SK-N-SH (cell line): ENCODE measurements at regions not wholly inside any gene's neighbourhood (a gene's known extent, or its start where the extent isn't known, plus 50 kb on each side); places are given as distances from the start of the nearest gene placed in this dataset.

Experiments
- CTCF ChIA-PET: fragments of 300-600, 350-600 bp; formaldehyde crosslinking; extraction: SDS; loops from one replicate; lab custom pipeline; 2021; lab: Yijun Ruan, JAX
- POLR2A ChIA-PET: fragments of 350-600 bp; sonication (Branson Sonifier 250); formaldehyde crosslinking; extraction: SDS; loops from one replicate; lab custom pipeline; 2020; ENCODE audit warnings: antibody characterized with exemption, inconsistent platforms; lab: Yijun Ruan, JAX
- DNase-seq: peaks from one replicate; pipeline ENCODE4 v3.0.0; 2012
- H2AFZ ChIP-seq: fragments of 200-600 bp; sonication (generic); 2 replicates; pipeline ENCODE4 v1.8.1; 2016; ENCODE audit warnings: antibody characterized with exemption, mild to moderate bottlenecking, low read depth
- H3F3A ChIP-seq: fragments of 200-600 bp; sonication (generic); replicated peaks from 2 replicates; pipeline ENCODE3; 2016; ENCODE audit warnings: antibody characterized with exemption, mild to moderate bottlenecking; ENCODE audit not compliant: insufficient read depth
- H3K27ac ChIP-seq, 2 experiments: fragments of 200-500 bp in 1 of 2; fragments of 200-600 bp in 1 of 2; sonication (Bioruptor generic) in 1 of 2; sonication (generic), shearing (Covaris generic) in 1 of 2; 2 replicates each; pipeline versions ENCODE4 v1.5.1 to v1.6.1; 2014 to 2016; ENCODE audit warnings: low read depth in 2 of 2, inconsistent platforms in 1 of 2, low read length in 1 of 2, mild to moderate bottlenecking in 1 of 2, mixed read lengths in 1 of 2
- H3K27me3 ChIP-seq: fragments of 200-600 bp; sonication (generic), shearing (Covaris generic); 2 replicates; pipeline ENCODE4 v1.6.1; 2016; ENCODE audit warnings: mixed run types; ENCODE audit not compliant: insufficient read depth
- H3K36me3 ChIP-seq, 2 experiments: fragments of 200-500 bp in 1 of 2; fragments of 200-600 bp in 1 of 2; sonication (Bioruptor generic) in 1 of 2; sonication (generic) in 1 of 2; replicated peaks in 1 of 2; 2 replicates each; pipeline versions ENCODE3 to v1.5.1; 2014 to 2016; ENCODE audit warnings: low read length in 1 of 2, mild to moderate bottlenecking in 1 of 2; ENCODE audit not compliant: insufficient read depth in 2 of 2, control insufficient read depth in 1 of 2
- H3K4me1 ChIP-seq, 2 experiments: fragments of 200-500 bp in 1 of 2; fragments of 200-600 bp in 1 of 2; sonication (Bioruptor generic) in 1 of 2; sonication (generic), shearing (Covaris generic) in 1 of 2; 2 replicates each; pipeline versions ENCODE4 v1.5.1 to v1.6.1; 2014 to 2016; ENCODE audit warnings: low read depth in 1 of 2, low read length in 1 of 2, mixed run types in 1 of 2; ENCODE audit not compliant: insufficient read depth in 2 of 2, control insufficient read depth in 1 of 2
- H3K4me2 ChIP-seq: fragments of 200-600 bp; sonication (generic), shearing (Covaris generic); 2 replicates; pipeline ENCODE4 v1.6.1; 2017; ENCODE audit warnings: mixed run types
- H3K4me3 ChIP-seq, 2 experiments: fragments of 200-500 bp in 1 of 2; fragments of 200-600 bp in 1 of 2; sonication (Bioruptor generic) in 1 of 2; sonication (generic), shearing (Covaris generic) in 1 of 2; 2 replicates each; pipeline versions ENCODE4 v1.5.1 to v1.8.1; 2014 to 2016; ENCODE audit warnings: low read depth in 2 of 2, inconsistent platforms in 1 of 2, low read length in 1 of 2, mild to moderate bottlenecking in 1 of 2, mixed read lengths in 1 of 2, moderate library complexity in 1 of 2
- H3K79me2 ChIP-seq: fragments of 200-600 bp; sonication (generic); 2 replicates; pipeline ENCODE4 v1.8.1; 2017; ENCODE audit warnings: mild to moderate bottlenecking; ENCODE audit not compliant: insufficient read depth
- H3K9ac ChIP-seq: fragments of 200-600 bp; sonication (generic); 2 replicates; pipeline ENCODE4 v1.6.1; 2017; ENCODE audit warnings: mixed run types
- H3K9me2 ChIP-seq: fragments of 200-600 bp; sonication (generic); 2 replicates; pipeline ENCODE4 v1.6.1; 2017; ENCODE audit warnings: mixed run types
- H3K9me3 ChIP-seq: fragments of 200-600 bp; sonication (generic); 2 replicates; pipeline ENCODE4 v1.6.1; 2017; ENCODE audit warnings: mixed run types, mild to moderate bottlenecking, moderate library complexity
- H4K20me1 ChIP-seq: fragments of 200-600 bp; sonication (generic); 2 replicates; pipeline ENCODE4 v1.6.1; 2017; ENCODE audit warnings: mild to moderate bottlenecking, mixed run types; ENCODE audit not compliant: insufficient read depth
- CHD2 ChIP-seq: fragments of 150-350 bp; IDR thresholded peaks from 2 replicates; pipeline ENCODE4 v1.6.1; 2018; ENCODE audit warnings: low read length; ENCODE audit not compliant: partially characterized antibody
- EP300 ChIP-seq, 2 experiments: IDR thresholded peaks; 2 replicates each; pipeline versions ENCODE4 v1.4.0 to v1.6.1; 2012; ENCODE audit warnings: borderline replicate concordance in 1 of 2, low read depth in 1 of 2, low read length in 1 of 2
- EZH2phosphoT487 ChIP-seq: fragments of 200-600 bp; sonication (generic); IDR thresholded peaks from 2 replicates; pipeline ENCODE4 v1.6.1; 2017; ENCODE audit warnings: low read depth, mixed run types, mild to moderate bottlenecking, antibody characterized with exemption, moderate library complexity, borderline replicate concordance
- FOXJ3 ChIP-seq: sonication (generic); formaldehyde crosslinking; IDR thresholded peaks from 2 replicates; pipeline ENCODE4 v1.5.1; 2020; ENCODE audit warnings: mild to moderate bottlenecking, missing genetic modification reagents
- FOXM1 ChIP-seq: IDR thresholded peaks from 2 replicates; pipeline ENCODE4 v1.4.0; 2012; ENCODE audit warnings: low read depth, mild to moderate bottlenecking
- GATA2 ChIP-seq: sonication (generic); formaldehyde crosslinking; IDR thresholded peaks from 2 replicates; pipeline ENCODE4 v1.5.0; 2020; ENCODE audit warnings: mild to moderate bottlenecking, missing genetic modification reagents
- MAX ChIP-seq: IDR thresholded peaks from 2 replicates; pipeline ENCODE4 v1.4.0; 2012; ENCODE audit warnings: low read depth
- MEF2A ChIP-seq: IDR thresholded peaks from 2 replicates; pipeline ENCODE4 v1.4.0; 2012; ENCODE audit warnings: low read depth, borderline replicate concordance
- NFIC ChIP-seq: IDR thresholded peaks from 2 replicates; pipeline ENCODE4 v1.4.0; 2012; ENCODE audit warnings: borderline replicate concordance
- REST ChIP-seq: IDR thresholded peaks from 2 replicates; pipeline ENCODE4 v1.6.1; 2012; ENCODE audit warnings: mild to moderate bottlenecking, low read depth, low read length, moderate library complexity
- RFX5 ChIP-seq: IDR thresholded peaks from 2 replicates; pipeline ENCODE4 v1.6.1; 2012; ENCODE audit warnings: mild to moderate bottlenecking, improper control_type of control experiment, low read length
- SIN3A ChIP-seq: IDR thresholded peaks from 2 replicates; pipeline ENCODE4 v1.6.1; 2012; ENCODE audit warnings: low read depth, mild to moderate bottlenecking, low read length, moderate library complexity, borderline replicate concordance
- TEAD4 ChIP-seq: IDR thresholded peaks from 2 replicates; pipeline ENCODE4 v1.4.0; 2012; ENCODE audit warnings: mild to moderate bottlenecking, borderline replicate concordance; ENCODE audit not compliant: insufficient read depth
- USF1 ChIP-seq: IDR thresholded peaks from 2 replicates; pipeline ENCODE4 v1.4.0; 2012; ENCODE audit warnings: low read depth, borderline replicate concordance
- USF2 ChIP-seq: fragments of 150-350 bp; IDR thresholded peaks from 2 replicates; pipeline ENCODE4 v1.6.1; 2017; ENCODE audit warnings: antibody characterized with exemption, low read length, low read depth, borderline replicate concordance
- WGBS: methylation state at CpG from one replicate; pipeline ENCODE4 v1.1.6; 2017; ENCODE audit warnings: low lambda C conversion rate; 5-methylcytosine and 5-hydroxymethylcytosine counted together

- no peak for TF ChIP-seq FOXJ3 (CRISPR knock-in tag)
- TF ChIP-seq TEAD4 = no peak
- TF ChIP-seq FOXM1 = no peak
- no peak for TF ChIP-seq SIN3A
Observed at GRCh38 chr15:47265686-47266085, 451.6 kb upstream of the SEMA6D start (continued).

- H3F3A ChIP-seq = no peaks in the 10 kb centered on the region
- WGBS = 24% methylated on average over 1 of the region's 1 CpG
- no peaks in the 10 kb centered on the region for H3K36me3 ChIP-seq
- H4K20me1 ChIP-seq = no peaks in the 10 kb centered on the region
- no peak for DNase-seq
- no peak for TF ChIP-seq MEF2A
- TF ChIP-seq MAX = no peak
- TF ChIP-seq REST = no peak
- TF ChIP-seq USF2 = no peak
- no peak for TF ChIP-seq EP300 (IDR thresholded peaks at IDR 0.05; ENCODE audit: borderline replicate concordance in 1 of 2, low read depth in 1 of 2, low read length in 1 of 2)
- no peak for TF ChIP-seq USF1
- TF ChIP-seq EZH2phosphoT487 = no peak
- TF ChIP-seq RFX5 = no peak
- TF ChIP-seq NFIC = no peak
- TF ChIP-seq GATA2 (CRISPR knock-in tag) = no peak
- no peak for TF ChIP-seq CHD2
- TF ChIP-seq, all 33 proteins: peak for 0
- no peaks in the 10 kb centered on the region for H3K9me3 ChIP-seq
- H3K9me2 ChIP-seq = no peaks in the 10 kb centered on the region
- ChIA-PET CTCF (no interaction called here), POLR2A (interaction anchor here (0.6 kb wide), 1 partner anchor 18 kb away, joined by 3 read pairs; no protein-coding TSS in a partner anchor)
- H3K27me3 ChIP-seq = no peaks in the 10 kb centered on the region
- no peak overlapping the region for H3K4me2 ChIP-seq
- no peak overlapping the region for H3K4me3 ChIP-seq
- no peak overlapping the region for H3K27ac ChIP-seq
- no peak overlapping the region for H3K9ac ChIP-seq
- no peak overlapping the region for H2AFZ ChIP-seq
- no peaks in the 10 kb centered on the region for H3K79me2 ChIP-seq
- H3K4me1 ChIP-seq = no peaks in the 10 kb centered on the region
Observed at GRCh38 chr15:47266566-47266965, 450.7 kb upstream of the SEMA6D start.
